IMR-90 (cell line): ENCODE measurements at regions not wholly inside any gene's neighbourhood (a gene's known extent, or its start where the extent isn't known, plus 50 kb on each side); places are given as distances from the start of the nearest gene placed in this dataset.

Experiments
- ATAC-seq: fragments of 200-7000 bp; cut with Tn5 transposase; 2 replicates; pipeline ENCODE4 v1.9.1; 2020; ENCODE audit warnings: low read depth, mild to moderate bottlenecking, moderate library complexity
- BruUV-seq: library from RNA; stranded (reverse); fragments of 400-500 nt; replicated peaks from 2 replicates; lab custom pipeline; 2021; lab: Mats Ljungman, UMichigan
- CTCF ChIA-PET: fragments of 300-600 bp; formaldehyde crosslinking; extraction: SDS; loops from one replicate; lab custom pipeline; 2021; ENCODE audit warnings: antibody characterized with exemption; lab: Yijun Ruan, JAX
- POLR2A ChIA-PET: fragments of 300-600 bp; sonication (Branson Sonifier 250); formaldehyde crosslinking; loops from one replicate; lab custom pipeline; 2022; ENCODE audit warnings: antibody characterized with exemption; ENCODE audit not compliant: unreplicated experiment; lab: Charles Lee
- DNase-seq: peaks from one replicate; pipeline ENCODE4 v3.0.0; 2013
- H2AFZ ChIP-seq: replicated peaks from 2 replicates; pipeline ENCODE3; 2013; ENCODE audit warnings: low read length, mild to moderate bottlenecking; ENCODE audit not compliant: poor library complexity
- H2AK5ac ChIP-seq: 2 replicates; pipeline ENCODE4 v1.6.1; 2013; ENCODE audit warnings: low read depth, low read length, inconsistent platforms
- H2AK9ac ChIP-seq: replicated peaks from 2 replicates; pipeline ENCODE3; 2013; ENCODE audit warnings: mild to moderate bottlenecking, low read depth, low read length, moderate library complexity; ENCODE audit not compliant: poor library complexity
- H2BK120ac ChIP-seq: 2 replicates; pipeline ENCODE4 v1.6.1; 2013; ENCODE audit warnings: low read depth, low read length, inconsistent platforms
- H2BK15ac ChIP-seq: 3 replicates; pipeline ENCODE4 v1.6.1; 2013; ENCODE audit warnings: low read depth, low read length, inconsistent platforms
- H2BK20ac ChIP-seq: 2 replicates; pipeline ENCODE4 v1.6.1; 2013; ENCODE audit warnings: low read depth, mild to moderate bottlenecking, inconsistent platforms, low read length, moderate library complexity
- H2BK5ac ChIP-seq: 2 replicates; pipeline ENCODE4 v1.6.1; 2013; ENCODE audit warnings: mild to moderate bottlenecking, low read depth, low read length, inconsistent platforms; ENCODE audit not compliant: poor library complexity, severe bottlenecking
- H3K14ac ChIP-seq: replicated peaks from 2 replicates; pipeline ENCODE4 v1.6.1; 2013; ENCODE audit warnings: low read depth, low read length, inconsistent platforms
- H3K18ac ChIP-seq: 2 replicates; pipeline ENCODE4 v1.6.1; 2013; ENCODE audit warnings: low read depth, low read length, control low read depth
- H3K23ac ChIP-seq: 2 replicates; pipeline ENCODE4 v1.6.1; 2013; ENCODE audit warnings: low read depth, low read length, inconsistent platforms
- H3K27ac ChIP-seq: 2 replicates; pipeline ENCODE4 v1.5.1; 2013; ENCODE audit warnings: mild to moderate bottlenecking, control low read depth, low read length; ENCODE audit not compliant: insufficient read depth
- H3K27me3 ChIP-seq: 2 replicates; pipeline ENCODE4 v1.6.1; 2013; ENCODE audit warnings: low read length; ENCODE audit not compliant: control insufficient read depth, insufficient read depth
- H3K36me3 ChIP-seq: 2 replicates; pipeline ENCODE4 v1.6.1; 2013; ENCODE audit warnings: low read length, mixed read lengths; ENCODE audit not compliant: control insufficient read depth, insufficient read depth
- H3K4ac ChIP-seq: 2 replicates; pipeline ENCODE4 v1.6.1; 2013; ENCODE audit warnings: low read depth, low read length, inconsistent platforms
- H3K4me1 ChIP-seq: 2 replicates; pipeline ENCODE4 v1.6.1; 2013; ENCODE audit warnings: low read length, mixed read lengths; ENCODE audit not compliant: control insufficient read depth, insufficient read depth
- H3K4me2 ChIP-seq: 2 replicates; pipeline ENCODE4 v1.6.1; 2013; ENCODE audit warnings: low read depth, mild to moderate bottlenecking, control low read depth, low read length, moderate library complexity
- H3K4me3 ChIP-seq: 2 replicates; pipeline ENCODE4 v1.5.1; 2013; ENCODE audit warnings: low read depth, mild to moderate bottlenecking, control low read depth, low read length, moderate library complexity; ENCODE audit not compliant: insufficient read depth
- H3K56ac ChIP-seq: 2 replicates; pipeline ENCODE4 v1.6.1; 2013; ENCODE audit warnings: low read length, inconsistent platforms; ENCODE audit not compliant: insufficient read depth; ENCODE audit errors: extremely low read depth
- H3K79me1 ChIP-seq, 2 experiments: 2 replicates each; pipeline ENCODE4 v1.6.1; 2013; ENCODE audit warnings: low read length in 2 of 2, inconsistent platforms in 1 of 2, low read depth in 1 of 2
- H3K9ac ChIP-seq: 2 replicates; pipeline ENCODE4 v1.6.1; 2013; ENCODE audit warnings: low read depth, low read length, control low read depth
- H3K9me1 ChIP-seq: 2 replicates; pipeline ENCODE4 v1.6.1; 2013; ENCODE audit warnings: low read length, inconsistent platforms; ENCODE audit not compliant: insufficient read depth
- H3K9me3 ChIP-seq: 2 replicates; pipeline ENCODE4 v1.6.1; 2013; ENCODE audit warnings: low read length; ENCODE audit not compliant: control insufficient read depth, insufficient read depth
- H4K20me1 ChIP-seq: 2 replicates; pipeline ENCODE4 v1.6.1; 2013; ENCODE audit warnings: low read length, inconsistent platforms; ENCODE audit not compliant: insufficient read depth
- H4K5ac ChIP-seq: 2 replicates; pipeline ENCODE4 v1.6.1; 2013; ENCODE audit warnings: mild to moderate bottlenecking, low read depth, low read length, control low read depth
- H4K8ac ChIP-seq, 2 experiments: 2 replicates each; pipeline ENCODE4 v1.6.1; 2013; ENCODE audit warnings: low read depth in 2 of 2, low read length in 2 of 2, control low read depth in 1 of 2, inconsistent platforms in 1 of 2
- H4K91ac ChIP-seq: 2 replicates; pipeline ENCODE4 v1.6.1; 2013; ENCODE audit warnings: low read depth, low read length, inconsistent platforms; ENCODE audit not compliant: insufficient read depth
- CEBPB ChIP-seq: IDR thresholded peaks from 2 replicates; pipeline ENCODE4 v1.6.1; 2012; ENCODE audit warnings: low read depth, low read length, improper control_type of control experiment
- FOS ChIP-seq: fragments of 150-350 bp; IDR thresholded peaks from 2 replicates; pipeline ENCODE4 v1.6.1; 2016; ENCODE audit warnings: low read depth, low read length
- MAFK ChIP-seq: IDR thresholded peaks from 2 replicates; pipeline ENCODE4 v1.6.1; 2012; ENCODE audit warnings: low read depth, low read length, improper control_type of control experiment
- MAZ ChIP-seq: IDR thresholded peaks from 2 replicates; pipeline ENCODE4 v1.6.1; 2012; ENCODE audit warnings: low read depth, mild to moderate bottlenecking, low read length, improper control_type of control experiment, moderate library complexity, borderline replicate concordance
- MXI1 ChIP-seq: IDR thresholded peaks from 2 replicates; pipeline ENCODE4 v1.6.1; 2012; ENCODE audit warnings: low read depth, mild to moderate bottlenecking, low read length, moderate library complexity, borderline replicate concordance
- RAD21 ChIP-seq: IDR thresholded peaks from 2 replicates; pipeline ENCODE4 v1.6.1; 2012; ENCODE audit warnings: low read length, improper control_type of control experiment
- RCOR1 ChIP-seq: IDR thresholded peaks from 2 replicates; pipeline ENCODE4 v1.6.1; 2012; ENCODE audit warnings: mild to moderate bottlenecking, low read length, improper control_type of control experiment; ENCODE audit not compliant: insufficient replicate concordance
- SMC3 ChIP-seq: fragments of 150-350 bp; IDR thresholded peaks from 2 replicates; pipeline ENCODE4 v1.6.1; 2016; ENCODE audit warnings: low read depth, mild to moderate bottlenecking, antibody characterized with exemption, low read length, moderate library complexity
- USF2 ChIP-seq: fragments of 150-350 bp; IDR thresholded peaks from 2 replicates; pipeline ENCODE4 v1.6.1; 2017; ENCODE audit warnings: mild to moderate bottlenecking, antibody characterized with exemption, low read length, low read depth
- WGBS, 2 experiments: methylation state at CpG; one replicate each; pipeline versions ENCODE4 v1.1.5 to v1.1.7; 2013; ENCODE audit warnings: missing lambda C conversion rate in 2 of 2; ENCODE audit not compliant: insufficient read length in 1 of 2; ENCODE audit errors: extremely low coverage in 2 of 2; 5-methylcytosine and 5-hydroxymethylcytosine counted together
- dilution Hi-C: fragments of 300-500 bp; cut with HindIII; formaldehyde crosslinking; loops from one replicate; pipeline ENCODE4 v1.14.3; 2018; ENCODE audit warnings: low sequenced_read_pairs; ENCODE audit not compliant: unreplicated experiment
- in situ Hi-C: fragments of 300-500 bp; cut with MboI; formaldehyde crosslinking; loops from 3 replicates; pipeline ENCODE4 v1.14.3; 2019; ENCODE audit warnings: low sequenced_read_pairs, inconsistent platforms, mixed read lengths
- intact Hi-C: fragments of 100-400 bp; cut with micrococcal nuclease; formaldehyde crosslinking; loops from 2 replicates; pipeline ENCODE4 v1.10.0; 2022

DNA sequence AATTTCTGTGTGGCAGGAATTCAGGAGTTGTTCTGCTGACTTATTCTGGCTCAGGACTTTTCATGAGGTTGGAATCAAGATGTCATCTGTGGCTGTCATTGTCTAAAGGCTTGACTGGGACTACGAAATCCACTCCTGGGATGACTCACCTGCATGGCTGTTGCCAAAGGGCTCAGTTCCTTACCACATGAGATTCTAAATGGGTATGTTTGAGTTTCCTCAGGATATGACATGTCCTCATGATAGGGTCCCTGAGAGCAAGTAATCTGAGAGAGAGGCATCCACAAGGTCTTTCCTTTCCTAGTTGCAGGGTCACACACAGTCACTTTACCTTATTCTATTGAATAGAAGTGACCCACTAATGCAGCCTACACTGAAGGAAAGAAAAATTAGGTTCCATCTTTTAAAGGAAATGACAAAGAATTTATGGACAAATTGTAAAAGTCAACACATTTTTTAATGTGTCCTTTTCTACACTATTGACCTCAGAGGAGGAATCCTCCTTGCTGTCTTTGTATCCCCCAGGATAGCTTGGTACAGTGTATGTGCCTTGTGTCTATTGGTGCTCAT, 1025.0 kb upstream of the GJE1 start:
- ATAC-seq (no peak), DNase-seq (peak; percentile 67)
- no peak overlapping the region for H3K4ac ChIP-seq
- H3K27me3 ChIP-seq: no peaks in the 10 kb centered on the region
- no peak overlapping the region for H4K91ac ChIP-seq
- H3K23ac ChIP-seq: no peak overlapping the region
- TF ChIP-seq RCOR1 (no peak), RAD21 (no peak), MXI1 (no peak), MAFK (no peak), MAZ (no peak), FOS (0 out of 2 replicates have a peak, but pooled peaks have one; percentile 10), USF2 (no peak), SMC3 (no peak), CEBPB (0 out of 2 replicates have a peak, but pooled peaks have one; percentile 2)
- dilution Hi-C loops (no loop called here), in situ Hi-C loops (no loop called here), intact Hi-C loops (no loop called here)
- H4K8ac ChIP-seq: no peak overlapping the region
- H3K18ac ChIP-seq: no peak overlapping the region
- POLR2A ChIA-PET: no interaction called here
- H2BK15ac ChIP-seq: no peak overlapping the region
- H3K9me3 ChIP-seq: no peaks in the 10 kb centered on the region
- no peak overlapping the region for H3K9ac ChIP-seq
- H3K4me2 ChIP-seq: no peak overlapping the region
- H3K36me3 ChIP-seq: no peaks in the 10 kb centered on the region
- no peak overlapping the region for H3K56ac ChIP-seq
- no peak overlapping the region for H2BK20ac ChIP-seq
- no peaks in the 10 kb centered on the region; the same call in 1 of the 2 replicates for H3K9me1 ChIP-seq
- H3K4me1 ChIP-seq: peaks cover 3% of the 10 kb centered on the region; the same call in 1 of the 2 replicates
- H2AK9ac ChIP-seq: no peak overlapping the region
- BruUV-seq: no TSS peak
- H3K79me1 ChIP-seq: no peaks in the 10 kb centered on the region
- H3K27ac ChIP-seq: no peak overlapping the region
- CTCF ChIA-PET: no interaction called here
- no peak overlapping the region for H2BK5ac ChIP-seq
- no peak overlapping the region for H3K4me3 ChIP-seq
- H2BK120ac ChIP-seq: no peak overlapping the region
- 0 out of 2 replicates have a peak overlapping the region, but pooled peaks have one; percentile 3 for H3K14ac ChIP-seq
- H2AFZ ChIP-seq: no peak overlapping the region
- WGBS, 2 experiments: no CpG with 5 or more reads among the region's 1 CpG
- H2AK5ac ChIP-seq: no peak overlapping the region
- no peak overlapping the region for H4K5ac ChIP-seq
- no peaks in the 10 kb centered on the region for H4K20me1 ChIP-seq
